Ascending aorta (tissue), 2 donors: ENCODE measurements at regions not wholly inside any gene's neighbourhood (a gene's known extent, or its start where the extent isn't known, plus 50 kb on each side); places are given as distances from the start of the nearest gene placed in this dataset.
A peak's percentile ranks its signal among the peaks of the same experiment; 100 is the strongest.

ENCODE experiments used
- DNase-seq, 2 donors: peaks; one replicate each; pipeline ENCODE4 v3.0.0-alpha.2; 2019; ENCODE audit warnings: low spot score in 2 of 2
- H3K27ac ChIP-seq, 2 donors: fragments of 200-600 bp; sonication (generic); one replicate each; pipeline ENCODE4 v1.5.1; 2016 to 2017; ENCODE audit warnings: mild to moderate bottlenecking in 1 of 2
- H3K27me3 ChIP-seq: fragments of 200-600 bp; sonication (generic); one replicate; pipeline ENCODE4 v1.5.1; 2017
- H3K36me3 ChIP-seq, 2 donors: fragments of 200-600 bp; sonication (generic); one replicate each; pipeline ENCODE4 v1.5.1; 2016
- H3K4me1 ChIP-seq, 2 donors: fragments of 200-600 bp; sonication (generic); one replicate each; pipeline ENCODE4 v1.5.1; 2016 to 2017; ENCODE audit warnings: mild to moderate bottlenecking in 1 of 2
- H3K4me3 ChIP-seq, 2 donors: fragments of 200-600 bp; sonication (generic); one replicate each; pipeline ENCODE4 v1.5.1; 2016 to 2017; ENCODE audit warnings: mild to moderate bottlenecking in 1 of 2
- H3K9me3 ChIP-seq, 2 donors: fragments of 200-600 bp; sonication (generic); one replicate each; pipeline ENCODE4 v1.5.1; 2016
- CTCF ChIP-seq, 3 experiments: fragments of 200-600 bp in 2 of 3; fragments of 450-650 bp in 1 of 3; sonication (generic) in 2 of 3; IDR thresholded peaks; one replicate each; pipeline ENCODE4 v1.5.1; 2016 to 2019; ENCODE audit warnings: antibody characterized with exemption in 3 of 3, mild to moderate bottlenecking in 1 of 3, moderate library complexity in 1 of 3
- intact Hi-C: fragments of 100-400 bp; cut with DNase I; formaldehyde crosslinking; loops from one replicate; pipeline ENCODE4 v1.15.1; 2023

GRCh38 chr2:145026456-145027455, 506.8 kb upstream of the ZEB2 start:
- intact Hi-C loops = no loop called here
- Histone ChIP-seq H3K4me3 (no peak overlapping the region), H3K36me3 (no peaks in the 10 kb centered on the region), H3K27ac (no peak overlapping the region), H3K27me3 (no peaks in the 10 kb centered on the region), H3K4me1 (peaks cover 0 to 3% of the 10 kb centered on the region in 2 donors), H3K9me3 (no peaks in the 10 kb centered on the region)
- TF ChIP-seq CTCF (IDR thresholded peaks at IDR 0.05) = no peak
- no peak for DNase-seq

GRCh38 chr2:145025382-145025781, 505.5 kb upstream of the ZEB2 start:
- Histone ChIP-seq H3K4me1 (peaks cover 0 to 3% of the 10 kb centered on the region in 2 donors), H3K27ac (no peak overlapping the region)

GRCh38 chr2:145023334-145023934, 503.5 kb upstream of the ZEB2 start:
- H3K9me3 ChIP-seq = no peaks in the 10 kb centered on the region
- H3K27me3 ChIP-seq = no peaks in the 10 kb centered on the region
- H3K4me3 ChIP-seq = peak overlapping the region in 1 of 2 donors; percentile 52
- peak overlapping the region; percentile 55 to 62 for H3K27ac ChIP-seq
- H3K4me1 ChIP-seq = peaks cover 0 to 3% of the 10 kb centered on the region in 2 donors
- no peaks in the 10 kb centered on the region for H3K36me3 ChIP-seq
- no peak for TF ChIP-seq CTCF (IDR thresholded peaks at IDR 0.05)
- no peak for DNase-seq
- intact Hi-C loops = loop anchor here (5.0 kb wide), 1 partner anchor 81 kb away; no protein-coding TSS in a partner anchor

More at GRCh38 chr2:145025382-145025781, 505.5 kb upstream of the ZEB2 start:
- Histone ChIP-seq H3K9me3 (no peaks in the 10 kb centered on the region), H3K4me3 (no peak overlapping the region), H3K27me3 (no peaks in the 10 kb centered on the region), H3K36me3 (no peaks in the 10 kb centered on the region)
- TF ChIP-seq CTCF (IDR thresholded peaks at IDR 0.05) = no peak
- DNase-seq = no peak
- intact Hi-C loops = no loop called here

GRCh38 chr2:145022666-145023333, 502.9 kb upstream of the ZEB2 start:
- H3K36me3 ChIP-seq = no peaks in the 10 kb centered on the region
- peaks cover 0 to 3% of the 10 kb centered on the region in 2 donors for H3K4me1 ChIP-seq
- H3K9me3 ChIP-seq = no peaks in the 10 kb centered on the region
- peak overlapping the region; percentile 22 to 52 for H3K4me3 ChIP-seq
- TF ChIP-seq CTCF (IDR thresholded peaks at IDR 0.05) = no peak
- H3K27me3 ChIP-seq = no peaks in the 10 kb centered on the region
- intact Hi-C loops = loop anchor here (5.0 kb wide), 1 partner anchor 80 kb away; no protein-coding TSS in a partner anchor
- no peak for DNase-seq
- peak overlapping the region; percentile 55 to 62 for H3K27ac ChIP-seq

- DNase-seq = no peak
- H3K27me3 ChIP-seq = no peaks in the 10 kb centered on the region
- H3K4me1 ChIP-seq = peaks cover 0 to 3% of the 10 kb centered on the region in 2 donors
- no peaks in the 10 kb centered on the region for H3K9me3 ChIP-seq
- intact Hi-C loops = loop anchor here (5.0 kb wide), 1 partner anchor 80 kb away; no protein-coding TSS in a partner anchor
- H3K36me3 ChIP-seq = no peaks in the 10 kb centered on the region
- no peak for TF ChIP-seq CTCF (IDR thresholded peaks at IDR 0.05)
- peak overlapping the region; percentile 22 to 52 for H3K4me3 ChIP-seq
- H3K27ac ChIP-seq = peak overlapping the region; percentile 55 to 62
These were observed 502.2 kb upstream of the ZEB2 start for GRCh38 chr2:145021962-145022665.
